ENCODE measurements at regions not wholly inside any gene's neighbourhood (a gene's known extent, or its start where the extent isn't known, plus 50 kb on each side); places are given as distances from the start of the nearest gene placed in this dataset.

GRCh38 chr2:207290833-207291624 is 125.3 kb upstream of the KLF7 start:
- no peak for DNase-seq

- no peak for DNase-seq
Observed at GRCh38 chr2:207291625-207292252, 126.0 kb upstream of the KLF7 start.

GRCh38 chr2:207296265-207296948 is 130.7 kb upstream of the KLF7 start:
- no peak for DNase-seq

- no peak for DNase-seq
Observed at GRCh38 chr2:207300817-207301216, 135.1 kb upstream of the KLF7 start.

- no peak for DNase-seq
Observed at GRCh38 chr2:207304761-207305160, 139.0 kb upstream of the KLF7 start.

GRCh38 chr2:207308519-207309224 is 142.9 kb upstream of the KLF7 start:
- DNase-seq: no peak

- DNase-seq: peak; percentile 79
Observed at GRCh38 chr2:207311316-207312005, 145.7 kb upstream of the KLF7 start.

GRCh38 chr2:207312006-207312356 is 146.2 kb upstream of the KLF7 start:
- DNase-seq: no peak

GRCh38 chr2:207313947-207314346 is 148.2 kb upstream of the KLF7 start:
- DNase-seq: no peak

- DNase-seq: no peak
Observed at GRCh38 chr2:207315131-207315530, 149.4 kb upstream of the KLF7 start.

GRCh38 chr2:207316484-207316883 is 150.7 kb upstream of the KLF7 start:
- DNase-seq: no peak

GRCh38 chr2:207316906-207317305 is 151.2 kb upstream of the KLF7 start:
- DNase-seq: no peak

- no peak for DNase-seq
Observed at GRCh38 chr2:207317378-207317984, 151.7 kb upstream of the KLF7 start.

GRCh38 chr2:207318181-207318628 is 152.5 kb upstream of the KLF7 start:
- DNase-seq: no peak

- DNase-seq: no peak
Observed at GRCh38 chr2:207319316-207319715, 153.6 kb upstream of the KLF7 start.

- DNase-seq: no peak
Observed at GRCh38 chr2:207320381-207321159, 154.8 kb upstream of the KLF7 start.

- DNase-seq: no peak
Observed at GRCh38 chr2:207321514-207321913, 155.8 kb upstream of the KLF7 start.

GRCh38 chr2:207324001-207324400 is 158.3 kb upstream of the KLF7 start:
- no peak for DNase-seq

GRCh38 chr2:207327513-207327912 is 161.8 kb upstream of the KLF7 start:
- DNase-seq: no peak

GRCh38 chr2:207328944-207329386 is 163.2 kb upstream of the KLF7 start:
- no peak for DNase-seq

- no peak for DNase-seq
Observed at GRCh38 chr2:207330912-207331311, 165.2 kb upstream of the KLF7 start.
